ENCODE measurements at regions not wholly inside any gene's neighbourhood (a gene's known extent, or its start where the extent isn't known, plus 50 kb on each side); places are given as distances from the start of the nearest gene placed in this dataset.

- Mint-ChIP-seq H3K4me1 (ENCODE audit: low read depth) (no peaks in the 10 kb centered on the region), H3K9me3 (ENCODE audit: low read depth) (no peaks in the 10 kb centered on the region), H3K27me3 (no peaks in the 10 kb centered on the region), H3K36me3 (ENCODE audit: insufficient read depth) (no peaks in the 10 kb centered on the region), H3K27ac (no peak overlapping the region), H3K4me3 (ENCODE audit: low read depth) (no peak overlapping the region)
- no peak for TF ChIP-seq CTCF (IDR thresholded peaks at IDR 0.05; ENCODE audit: unreplicated experiment)
- DNase-seq (ENCODE audit: low spot score, unreplicated experiment) = no peak
Observed at GRCh38 chr2:145038041-145038525, 518.2 kb upstream of the ZEB2 start.

GRCh38 chr2:145036421-145037011, 516.6 kb upstream of the ZEB2 start:
- no peak overlapping the region for H3K4me3 Mint-ChIP-seq (ENCODE audit: low read depth)
- H3K27ac Mint-ChIP-seq = no peak overlapping the region
- no peaks in the 10 kb centered on the region for H3K4me1 Mint-ChIP-seq (ENCODE audit: low read depth)
- no peaks in the 10 kb centered on the region for H3K27me3 Mint-ChIP-seq
- TF ChIP-seq CTCF (IDR thresholded peaks at IDR 0.05; ENCODE audit: unreplicated experiment) = no peak
- no peaks in the 10 kb centered on the region for H3K9me3 Mint-ChIP-seq (ENCODE audit: low read depth)
- no peak for DNase-seq (ENCODE audit: low spot score, unreplicated experiment)
- no peaks in the 10 kb centered on the region for H3K36me3 Mint-ChIP-seq (ENCODE audit: insufficient read depth)

GRCh38 chr2:145034511-145034910, 514.6 kb upstream of the ZEB2 start:
- DNase-seq (ENCODE audit: low spot score, unreplicated experiment) = no peak
- Mint-ChIP-seq H3K4me3 (ENCODE audit: low read depth) (no peak overlapping the region), H3K4me1 (ENCODE audit: low read depth) (no peaks in the 10 kb centered on the region), H3K36me3 (ENCODE audit: insufficient read depth) (no peaks in the 10 kb centered on the region), H3K9me3 (ENCODE audit: low read depth) (no peaks in the 10 kb centered on the region), H3K27ac (no peak overlapping the region), H3K27me3 (no peaks in the 10 kb centered on the region)
- no peak for TF ChIP-seq CTCF (IDR thresholded peaks at IDR 0.05; ENCODE audit: unreplicated experiment)

GRCh38 chr2:145033438-145033837, 513.5 kb upstream of the ZEB2 start:
- H3K4me1 Mint-ChIP-seq (ENCODE audit: low read depth) = no peaks in the 10 kb centered on the region
- no peaks in the 10 kb centered on the region for H3K36me3 Mint-ChIP-seq (ENCODE audit: insufficient read depth)
- no peaks in the 10 kb centered on the region for H3K27me3 Mint-ChIP-seq
- H3K27ac Mint-ChIP-seq = no peak overlapping the region
- no peak for TF ChIP-seq CTCF (IDR thresholded peaks at IDR 0.05; ENCODE audit: unreplicated experiment)
- DNase-seq (ENCODE audit: low spot score, unreplicated experiment) = no peak
- H3K9me3 Mint-ChIP-seq (ENCODE audit: low read depth) = no peaks in the 10 kb centered on the region
- no peak overlapping the region for H3K4me3 Mint-ChIP-seq (ENCODE audit: low read depth)

GRCh38 chr2:145032791-145033190, 512.9 kb upstream of the ZEB2 start:
- no peak overlapping the region for H3K4me3 Mint-ChIP-seq (ENCODE audit: low read depth)
- no peak for DNase-seq (ENCODE audit: low spot score, unreplicated experiment)
- no peaks in the 10 kb centered on the region for H3K9me3 Mint-ChIP-seq (ENCODE audit: low read depth)
- no peaks in the 10 kb centered on the region for H3K27me3 Mint-ChIP-seq
- H3K27ac Mint-ChIP-seq = no peak overlapping the region
- H3K36me3 Mint-ChIP-seq (ENCODE audit: insufficient read depth) = no peaks in the 10 kb centered on the region
- no peaks in the 10 kb centered on the region for H3K4me1 Mint-ChIP-seq (ENCODE audit: low read depth)
- no peak for TF ChIP-seq CTCF (IDR thresholded peaks at IDR 0.05; ENCODE audit: unreplicated experiment)

Measured in progenitor cell of endocrine pancreas (in vitro differentiated cells).